HepG2 (cell line): ENCODE measurements at regions not wholly inside any gene's neighbourhood (a gene's known extent, or its start where the extent isn't known, plus 50 kb on each side); places are given as distances from the start of the nearest gene placed in this dataset.

Experiments used
- CREB1 ChIP-seq, 2 experiments: fragments of 450-650 bp in 1 of 2; IDR thresholded peaks; 2 replicates each; pipeline ENCODE4 v1.6.1; 2016 to 2017; ENCODE audit warnings: control low read depth in 1 of 2, mild to moderate bottlenecking in 1 of 2, missing compliant biosample characterization in 1 of 2, missing genetic modification characterization in 1 of 2
- CREM ChIP-seq, 2 experiments: sonication (generic) in 1 of 2; formaldehyde crosslinking in 1 of 2; IDR thresholded peaks; 2 replicates each; pipeline versions ENCODE4 v1.4.0 to v1.6.1; 2016 to 2020; ENCODE audit warnings: antibody characterized with exemption in 1 of 2, mild to moderate bottlenecking in 1 of 2, missing genetic modification reagents in 1 of 2
- GABPB1 ChIP-seq: IDR thresholded peaks from 2 replicates; pipeline ENCODE4 v1.6.1; 2016; ENCODE audit warnings: mild to moderate bottlenecking, missing genetic modification reagents, moderate library complexity, missing compliant biosample characterization
- POLR2AphosphoS5 ChIP-seq: IDR thresholded peaks from 2 replicates; pipeline ENCODE4 v1.6.1; 2012; ENCODE audit warnings: low read depth, low read length
- RNF2 ChIP-seq: fragments of 450-650 bp; conservative IDR thresholded peaks from 2 replicates; pipeline ENCODE4 v1.6.1; 2016; ENCODE audit warnings: low read depth
- RXRA ChIP-seq: sonication (generic); formaldehyde crosslinking; IDR thresholded peaks from 2 replicates; pipeline ENCODE4 v1.5.1; 2020; ENCODE audit warnings: missing genetic modification reagents
- TAF1 ChIP-seq: sonication (generic); formaldehyde crosslinking; IDR thresholded peaks from 2 replicates; pipeline ENCODE4 v1.4.0; 2020; ENCODE audit warnings: missing genetic modification reagents
- ZNF136 ChIP-seq: sonication (generic); formaldehyde crosslinking; IDR thresholded peaks from 2 replicates; pipeline ENCODE4 v1.8.1; 2022; ENCODE audit warnings: low read depth, mild to moderate bottlenecking, moderate library complexity, missing genetic modification reagents
- ZNF75D ChIP-seq: sonication (generic); formaldehyde crosslinking; IDR thresholded peaks from 2 replicates; pipeline ENCODE4 v1.8.1; 2023; ENCODE audit warnings: missing genetic modification reagents, mild to moderate bottlenecking, borderline replicate concordance
- TF ChIP-seq, protein P1 (sequence below), 2 experiments: sonication (generic) in 1 of 2; formaldehyde crosslinking in 1 of 2; IDR thresholded peaks; 2 replicates each; pipeline versions ENCODE4 v1.5.1 to v1.6.1; 2011 to 2020; ENCODE audit warnings: borderline replicate concordance in 1 of 2, low read depth in 1 of 2, low read length in 1 of 2, mild to moderate bottlenecking in 1 of 2, missing genetic modification reagents in 1 of 2, moderate library complexity in 1 of 2
- TF ChIP-seq, protein P2 (sequence below): sonication (generic); formaldehyde crosslinking; IDR thresholded peaks from 2 replicates; pipeline ENCODE4 v1.4.0; 2020; ENCODE audit warnings: missing genetic modification reagents
- TF ChIP-seq, protein P3 (sequence below): sonication (generic); formaldehyde crosslinking; IDR thresholded peaks from 2 replicates; pipeline ENCODE4 v1.5.0; 2020; ENCODE audit warnings: mild to moderate bottlenecking, missing genetic modification reagents, moderate library complexity

DNA sequence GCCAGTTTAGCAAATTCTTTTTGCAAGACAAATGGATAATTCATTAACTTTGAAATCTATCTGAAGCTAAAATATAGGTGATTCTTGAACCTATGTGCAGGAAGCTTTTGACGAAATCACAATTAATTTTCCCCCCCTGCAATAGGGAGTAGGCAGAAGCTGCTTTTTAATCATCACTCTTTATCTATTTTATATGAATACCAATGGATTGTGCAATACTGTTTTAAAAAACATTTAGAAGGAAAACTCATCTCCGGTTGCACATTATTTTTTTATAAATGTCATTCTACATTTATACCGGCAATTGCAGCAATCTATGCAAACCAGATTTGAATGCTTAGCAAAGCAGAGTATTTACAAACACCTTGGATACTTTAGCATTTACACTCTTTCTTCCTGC, 121.1 kb upstream of the TMCO5A start:
- no peak for TF ChIP-seq TAF1 (CRISPR knock-in tag)
- TF ChIP-seq, protein P1, sequence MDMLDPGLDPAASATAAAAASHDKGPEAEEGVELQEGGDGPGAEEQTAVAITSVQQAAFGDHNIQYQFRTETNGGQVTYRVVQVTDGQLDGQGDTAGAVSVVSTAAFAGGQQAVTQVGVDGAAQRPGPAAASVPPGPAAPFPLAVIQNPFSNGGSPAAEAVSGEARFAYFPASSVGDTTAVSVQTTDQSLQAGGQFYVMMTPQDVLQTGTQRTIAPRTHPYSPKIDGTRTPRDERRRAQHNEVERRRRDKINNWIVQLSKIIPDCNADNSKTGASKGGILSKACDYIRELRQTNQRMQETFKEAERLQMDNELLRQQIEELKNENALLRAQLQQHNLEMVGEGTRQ (IDR thresholded peaks at IDR 0.05; ENCODE audit: low read depth, low read length): no peak
- TF ChIP-seq, protein P1 (CRISPR knock-in tag; IDR thresholded peaks at IDR 0.05; ENCODE audit: borderline replicate concordance): no peak
- TF ChIP-seq ZNF75D (CRISPR knock-in tag): no peak
- no peak for TF ChIP-seq ZNF136 (CRISPR knock-in tag)
- TF ChIP-seq RNF2: no peak
- TF ChIP-seq GABPB1: no peak
- TF ChIP-seq RXRA (CRISPR knock-in tag): no peak
- no peak for TF ChIP-seq CREB1 (IDR thresholded peaks at IDR 0.05)
- TF ChIP-seq CREB1 (CRISPR knock-in tag; IDR thresholded peaks at IDR 0.05): no peak
- TF ChIP-seq CREM (IDR thresholded peaks at IDR 0.05): no peak
- no peak for TF ChIP-seq CREM (CRISPR knock-in tag; IDR thresholded peaks at IDR 0.05)
- TF ChIP-seq POLR2AphosphoS5: no peak
- TF ChIP-seq, protein P2, sequence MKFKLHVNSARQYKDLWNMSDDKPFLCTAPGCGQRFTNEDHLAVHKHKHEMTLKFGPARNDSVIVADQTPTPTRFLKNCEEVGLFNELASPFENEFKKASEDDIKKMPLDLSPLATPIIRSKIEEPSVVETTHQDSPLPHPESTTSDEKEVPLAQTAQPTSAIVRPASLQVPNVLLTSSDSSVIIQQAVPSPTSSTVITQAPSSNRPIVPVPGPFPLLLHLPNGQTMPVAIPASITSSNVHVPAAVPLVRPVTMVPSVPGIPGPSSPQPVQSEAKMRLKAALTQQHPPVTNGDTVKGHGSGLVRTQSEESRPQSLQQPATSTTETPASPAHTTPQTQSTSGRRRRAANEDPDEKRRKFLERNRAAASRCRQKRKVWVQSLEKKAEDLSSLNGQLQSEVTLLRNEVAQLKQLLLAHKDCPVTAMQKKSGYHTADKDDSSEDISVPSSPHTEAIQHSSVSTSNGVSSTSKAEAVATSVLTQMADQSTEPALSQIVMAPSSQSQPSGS: no peak
- TF ChIP-seq, protein P3, sequence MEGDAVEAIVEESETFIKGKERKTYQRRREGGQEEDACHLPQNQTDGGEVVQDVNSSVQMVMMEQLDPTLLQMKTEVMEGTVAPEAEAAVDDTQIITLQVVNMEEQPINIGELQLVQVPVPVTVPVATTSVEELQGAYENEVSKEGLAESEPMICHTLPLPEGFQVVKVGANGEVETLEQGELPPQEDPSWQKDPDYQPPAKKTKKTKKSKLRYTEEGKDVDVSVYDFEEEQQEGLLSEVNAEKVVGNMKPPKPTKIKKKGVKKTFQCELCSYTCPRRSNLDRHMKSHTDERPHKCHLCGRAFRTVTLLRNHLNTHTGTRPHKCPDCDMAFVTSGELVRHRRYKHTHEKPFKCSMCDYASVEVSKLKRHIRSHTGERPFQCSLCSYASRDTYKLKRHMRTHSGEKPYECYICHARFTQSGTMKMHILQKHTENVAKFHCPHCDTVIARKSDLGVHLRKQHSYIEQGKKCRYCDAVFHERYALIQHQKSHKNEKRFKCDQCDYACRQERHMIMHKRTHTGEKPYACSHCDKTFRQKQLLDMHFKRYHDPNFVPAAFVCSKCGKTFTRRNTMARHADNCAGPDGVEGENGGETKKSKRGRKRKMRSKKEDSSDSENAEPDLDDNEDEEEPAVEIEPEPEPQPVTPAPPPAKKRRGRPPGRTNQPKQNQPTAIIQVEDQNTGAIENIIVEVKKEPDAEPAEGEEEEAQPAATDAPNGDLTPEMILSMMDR (CRISPR knock-in tag): no peak
